IMR-90 (cell line): ENCODE measurements at regions not wholly inside any gene's neighbourhood (a gene's known extent, or its start where the extent isn't known, plus 50 kb on each side); places are given as distances from the start of the nearest gene placed in this dataset.

Experiments
- ATAC-seq: fragments of 200-7000 bp; cut with Tn5 transposase; 2 replicates; pipeline ENCODE4 v1.9.1; 2020; ENCODE audit warnings: low read depth, mild to moderate bottlenecking, moderate library complexity
- BruUV-seq: library from RNA; stranded (reverse); fragments of 400-500 nt; replicated peaks from 2 replicates; lab custom pipeline; 2021; lab: Mats Ljungman, UMichigan
- CTCF ChIA-PET: fragments of 300-600 bp; formaldehyde crosslinking; extraction: SDS; loops from one replicate; lab custom pipeline; 2021; ENCODE audit warnings: antibody characterized with exemption; lab: Yijun Ruan, JAX
- POLR2A ChIA-PET: fragments of 300-600 bp; sonication (Branson Sonifier 250); formaldehyde crosslinking; loops from one replicate; lab custom pipeline; 2022; ENCODE audit warnings: antibody characterized with exemption; ENCODE audit not compliant: unreplicated experiment; lab: Charles Lee
- DNase-seq: peaks from one replicate; pipeline ENCODE4 v3.0.0; 2013
- H2AFZ ChIP-seq: replicated peaks from 2 replicates; pipeline ENCODE3; 2013; ENCODE audit warnings: low read length, mild to moderate bottlenecking; ENCODE audit not compliant: poor library complexity
- H2AK5ac ChIP-seq: 2 replicates; pipeline ENCODE4 v1.6.1; 2013; ENCODE audit warnings: low read depth, low read length, inconsistent platforms
- H2AK9ac ChIP-seq: replicated peaks from 2 replicates; pipeline ENCODE3; 2013; ENCODE audit warnings: mild to moderate bottlenecking, low read depth, low read length, moderate library complexity; ENCODE audit not compliant: poor library complexity
- H2BK120ac ChIP-seq: 2 replicates; pipeline ENCODE4 v1.6.1; 2013; ENCODE audit warnings: low read depth, low read length, inconsistent platforms
- H2BK15ac ChIP-seq: 3 replicates; pipeline ENCODE4 v1.6.1; 2013; ENCODE audit warnings: low read depth, low read length, inconsistent platforms
- H2BK20ac ChIP-seq: 2 replicates; pipeline ENCODE4 v1.6.1; 2013; ENCODE audit warnings: low read depth, mild to moderate bottlenecking, inconsistent platforms, low read length, moderate library complexity
- H2BK5ac ChIP-seq: 2 replicates; pipeline ENCODE4 v1.6.1; 2013; ENCODE audit warnings: mild to moderate bottlenecking, low read depth, low read length, inconsistent platforms; ENCODE audit not compliant: poor library complexity, severe bottlenecking
- H3K14ac ChIP-seq: replicated peaks from 2 replicates; pipeline ENCODE4 v1.6.1; 2013; ENCODE audit warnings: low read depth, low read length, inconsistent platforms
- H3K18ac ChIP-seq: 2 replicates; pipeline ENCODE4 v1.6.1; 2013; ENCODE audit warnings: low read depth, low read length, control low read depth
- H3K23ac ChIP-seq: 2 replicates; pipeline ENCODE4 v1.6.1; 2013; ENCODE audit warnings: low read depth, low read length, inconsistent platforms
- H3K27ac ChIP-seq: 2 replicates; pipeline ENCODE4 v1.5.1; 2013; ENCODE audit warnings: mild to moderate bottlenecking, control low read depth, low read length; ENCODE audit not compliant: insufficient read depth
- H3K27me3 ChIP-seq: 2 replicates; pipeline ENCODE4 v1.6.1; 2013; ENCODE audit warnings: low read length; ENCODE audit not compliant: control insufficient read depth, insufficient read depth
- H3K36me3 ChIP-seq: 2 replicates; pipeline ENCODE4 v1.6.1; 2013; ENCODE audit warnings: low read length, mixed read lengths; ENCODE audit not compliant: control insufficient read depth, insufficient read depth
- H3K4ac ChIP-seq: 2 replicates; pipeline ENCODE4 v1.6.1; 2013; ENCODE audit warnings: low read depth, low read length, inconsistent platforms
- H3K4me1 ChIP-seq: 2 replicates; pipeline ENCODE4 v1.6.1; 2013; ENCODE audit warnings: low read length, mixed read lengths; ENCODE audit not compliant: control insufficient read depth, insufficient read depth
- H3K4me2 ChIP-seq: 2 replicates; pipeline ENCODE4 v1.6.1; 2013; ENCODE audit warnings: low read depth, mild to moderate bottlenecking, control low read depth, low read length, moderate library complexity
- H3K4me3 ChIP-seq: 2 replicates; pipeline ENCODE4 v1.5.1; 2013; ENCODE audit warnings: low read depth, mild to moderate bottlenecking, control low read depth, low read length, moderate library complexity; ENCODE audit not compliant: insufficient read depth
- H3K56ac ChIP-seq: 2 replicates; pipeline ENCODE4 v1.6.1; 2013; ENCODE audit warnings: low read length, inconsistent platforms; ENCODE audit not compliant: insufficient read depth; ENCODE audit errors: extremely low read depth
- H3K79me1 ChIP-seq, 2 experiments: 2 replicates each; pipeline ENCODE4 v1.6.1; 2013; ENCODE audit warnings: low read length in 2 of 2, inconsistent platforms in 1 of 2, low read depth in 1 of 2
- H3K9ac ChIP-seq: 2 replicates; pipeline ENCODE4 v1.6.1; 2013; ENCODE audit warnings: low read depth, low read length, control low read depth
- H3K9me1 ChIP-seq: 2 replicates; pipeline ENCODE4 v1.6.1; 2013; ENCODE audit warnings: low read length, inconsistent platforms; ENCODE audit not compliant: insufficient read depth
- H3K9me3 ChIP-seq: 2 replicates; pipeline ENCODE4 v1.6.1; 2013; ENCODE audit warnings: low read length; ENCODE audit not compliant: control insufficient read depth, insufficient read depth
- H4K20me1 ChIP-seq: 2 replicates; pipeline ENCODE4 v1.6.1; 2013; ENCODE audit warnings: low read length, inconsistent platforms; ENCODE audit not compliant: insufficient read depth
- H4K5ac ChIP-seq: 2 replicates; pipeline ENCODE4 v1.6.1; 2013; ENCODE audit warnings: mild to moderate bottlenecking, low read depth, low read length, control low read depth
- H4K8ac ChIP-seq, 2 experiments: 2 replicates each; pipeline ENCODE4 v1.6.1; 2013; ENCODE audit warnings: low read depth in 2 of 2, low read length in 2 of 2, control low read depth in 1 of 2, inconsistent platforms in 1 of 2
- H4K91ac ChIP-seq: 2 replicates; pipeline ENCODE4 v1.6.1; 2013; ENCODE audit warnings: low read depth, low read length, inconsistent platforms; ENCODE audit not compliant: insufficient read depth
- BHLHE40 ChIP-seq: fragments of 150-350 bp; IDR thresholded peaks from 2 replicates; pipeline ENCODE4 v1.6.1; 2016; ENCODE audit warnings: mild to moderate bottlenecking, low read depth, low read length
- CEBPB ChIP-seq: IDR thresholded peaks from 2 replicates; pipeline ENCODE4 v1.6.1; 2012; ENCODE audit warnings: low read depth, low read length, improper control_type of control experiment
- CHD1 ChIP-seq: IDR thresholded peaks from 2 replicates; pipeline ENCODE4 v1.6.1; 2012; ENCODE audit warnings: low read depth, low read length, improper control_type of control experiment
- ELK1 ChIP-seq: fragments of 150-350 bp; IDR thresholded peaks from 2 replicates; pipeline ENCODE4 v1.6.1; 2016; ENCODE audit warnings: low read depth, mild to moderate bottlenecking, low read length, moderate library complexity, borderline replicate concordance
- FOS ChIP-seq: fragments of 150-350 bp; IDR thresholded peaks from 2 replicates; pipeline ENCODE4 v1.6.1; 2016; ENCODE audit warnings: low read depth, low read length
- MAFK ChIP-seq: IDR thresholded peaks from 2 replicates; pipeline ENCODE4 v1.6.1; 2012; ENCODE audit warnings: low read depth, low read length, improper control_type of control experiment
- MAZ ChIP-seq: IDR thresholded peaks from 2 replicates; pipeline ENCODE4 v1.6.1; 2012; ENCODE audit warnings: low read depth, mild to moderate bottlenecking, low read length, improper control_type of control experiment, moderate library complexity, borderline replicate concordance
- MXI1 ChIP-seq: IDR thresholded peaks from 2 replicates; pipeline ENCODE4 v1.6.1; 2012; ENCODE audit warnings: low read depth, mild to moderate bottlenecking, low read length, moderate library complexity, borderline replicate concordance
- NFE2L2 ChIP-seq: fragments of 150-350 bp; IDR thresholded peaks from 2 replicates; pipeline ENCODE4 v1.6.1; 2016; ENCODE audit warnings: low read depth, mild to moderate bottlenecking, low read length
- POLR2A ChIP-seq: IDR thresholded peaks from 2 replicates; pipeline ENCODE4 v1.6.1; 2012; ENCODE audit warnings: mild to moderate bottlenecking, low read depth, low read length
- RAD21 ChIP-seq: IDR thresholded peaks from 2 replicates; pipeline ENCODE4 v1.6.1; 2012; ENCODE audit warnings: low read length, improper control_type of control experiment
- RCOR1 ChIP-seq: IDR thresholded peaks from 2 replicates; pipeline ENCODE4 v1.6.1; 2012; ENCODE audit warnings: mild to moderate bottlenecking, low read length, improper control_type of control experiment; ENCODE audit not compliant: insufficient replicate concordance
- RFX5 ChIP-seq: IDR thresholded peaks from 2 replicates; pipeline ENCODE4 v1.8.0; 2012; ENCODE audit warnings: low read depth, mild to moderate bottlenecking, low read length, moderate library complexity
- SMC3 ChIP-seq: fragments of 150-350 bp; IDR thresholded peaks from 2 replicates; pipeline ENCODE4 v1.6.1; 2016; ENCODE audit warnings: low read depth, mild to moderate bottlenecking, antibody characterized with exemption, low read length, moderate library complexity
- WGBS, 2 experiments: methylation state at CpG; one replicate each; pipeline versions ENCODE4 v1.1.5 to v1.1.7; 2013; ENCODE audit warnings: missing lambda C conversion rate in 2 of 2; ENCODE audit not compliant: insufficient read length in 1 of 2; ENCODE audit errors: extremely low coverage in 2 of 2; 5-methylcytosine and 5-hydroxymethylcytosine counted together
- dilution Hi-C: fragments of 300-500 bp; cut with HindIII; formaldehyde crosslinking; loops from one replicate; pipeline ENCODE4 v1.14.3; 2018; ENCODE audit warnings: low sequenced_read_pairs; ENCODE audit not compliant: unreplicated experiment
- in situ Hi-C: fragments of 300-500 bp; cut with MboI; formaldehyde crosslinking; loops from 3 replicates; pipeline ENCODE4 v1.14.3; 2019; ENCODE audit warnings: low sequenced_read_pairs, inconsistent platforms, mixed read lengths
- intact Hi-C: fragments of 100-400 bp; cut with micrococcal nuclease; formaldehyde crosslinking; loops from 2 replicates; pipeline ENCODE4 v1.10.0; 2022
- TF ChIP-seq, protein P1 (sequence below): fragments of 150-350 bp; IDR thresholded peaks from 2 replicates; pipeline ENCODE4 v1.6.1; 2017; ENCODE audit warnings: mild to moderate bottlenecking, antibody characterized with exemption, low read length, low read depth
- TF ChIP-seq, protein P2 (sequence below): conservative IDR thresholded peaks from 2 replicates; pipeline ENCODE4 v1.5.1; 2012; ENCODE audit warnings: mild to moderate bottlenecking, low read depth, low read length, improper control_type of control experiment

- no TSS peak for BruUV-seq
- POLR2A ChIA-PET = no interaction called here
- in situ Hi-C loops = no loop called here
- no peak overlapping the region for H2BK5ac ChIP-seq
- no peaks in the 10 kb centered on the region for H3K9me3 ChIP-seq
- no peak overlapping the region; the same call in 1 of the 2 replicates for H3K14ac ChIP-seq
- no peak overlapping the region for H4K5ac ChIP-seq
- no peaks in the 10 kb centered on the region for H4K20me1 ChIP-seq
- H4K91ac ChIP-seq = no peak overlapping the region
- intact Hi-C loops = no loop called here
- no peak overlapping the region for H2AK9ac ChIP-seq
- H3K79me1 ChIP-seq = no peaks in the 10 kb centered on the region
- DNase-seq = peak; percentile 11
- H3K36me3 ChIP-seq = no peaks in the 10 kb centered on the region
- H2BK15ac ChIP-seq = no peak overlapping the region
- no peak overlapping the region for H3K4ac ChIP-seq
- H3K4me2 ChIP-seq = no peak overlapping the region
- H3K4me1 ChIP-seq = no peaks in the 10 kb centered on the region
- no peak overlapping the region for H2AK5ac ChIP-seq
- no peak overlapping the region for H3K23ac ChIP-seq
- H3K18ac ChIP-seq = no peak overlapping the region
- no peak overlapping the region for H3K4me3 ChIP-seq
- ATAC-seq = no peak
- H3K27me3 ChIP-seq = peaks cover 1% of the 10 kb centered on the region; the same call in 1 of the 2 replicates
- no peak overlapping the region for H2AFZ ChIP-seq
- H3K56ac ChIP-seq = no peak overlapping the region
- no peak overlapping the region for H3K9ac ChIP-seq
- CTCF ChIA-PET = no interaction called here
- H3K9me1 ChIP-seq = no peaks in the 10 kb centered on the region
- H2BK20ac ChIP-seq = peak overlapping the region; percentile 5
- dilution Hi-C loops = no loop called here
- H2BK120ac ChIP-seq = peak overlapping the region; percentile 37; the same call in 1 of the 2 replicates
- H3K27ac ChIP-seq = no peak overlapping the region
- WGBS, 2 experiments = 50% methylated on average over 2 of the region's 5 CpGs; no CpG with 5 or more reads in 1 of the 2 experiments
- no peak for TF ChIP-seq CHD1
- no peak for TF ChIP-seq MAFK
- no peak for TF ChIP-seq NFE2L2
- no peak for TF ChIP-seq RFX5
- TF ChIP-seq, protein P1, sequence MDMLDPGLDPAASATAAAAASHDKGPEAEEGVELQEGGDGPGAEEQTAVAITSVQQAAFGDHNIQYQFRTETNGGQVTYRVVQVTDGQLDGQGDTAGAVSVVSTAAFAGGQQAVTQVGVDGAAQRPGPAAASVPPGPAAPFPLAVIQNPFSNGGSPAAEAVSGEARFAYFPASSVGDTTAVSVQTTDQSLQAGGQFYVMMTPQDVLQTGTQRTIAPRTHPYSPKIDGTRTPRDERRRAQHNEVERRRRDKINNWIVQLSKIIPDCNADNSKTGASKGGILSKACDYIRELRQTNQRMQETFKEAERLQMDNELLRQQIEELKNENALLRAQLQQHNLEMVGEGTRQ = no peak
- TF ChIP-seq RAD21 = no peak
- no peak for TF ChIP-seq MAZ
- TF ChIP-seq, protein P2, sequence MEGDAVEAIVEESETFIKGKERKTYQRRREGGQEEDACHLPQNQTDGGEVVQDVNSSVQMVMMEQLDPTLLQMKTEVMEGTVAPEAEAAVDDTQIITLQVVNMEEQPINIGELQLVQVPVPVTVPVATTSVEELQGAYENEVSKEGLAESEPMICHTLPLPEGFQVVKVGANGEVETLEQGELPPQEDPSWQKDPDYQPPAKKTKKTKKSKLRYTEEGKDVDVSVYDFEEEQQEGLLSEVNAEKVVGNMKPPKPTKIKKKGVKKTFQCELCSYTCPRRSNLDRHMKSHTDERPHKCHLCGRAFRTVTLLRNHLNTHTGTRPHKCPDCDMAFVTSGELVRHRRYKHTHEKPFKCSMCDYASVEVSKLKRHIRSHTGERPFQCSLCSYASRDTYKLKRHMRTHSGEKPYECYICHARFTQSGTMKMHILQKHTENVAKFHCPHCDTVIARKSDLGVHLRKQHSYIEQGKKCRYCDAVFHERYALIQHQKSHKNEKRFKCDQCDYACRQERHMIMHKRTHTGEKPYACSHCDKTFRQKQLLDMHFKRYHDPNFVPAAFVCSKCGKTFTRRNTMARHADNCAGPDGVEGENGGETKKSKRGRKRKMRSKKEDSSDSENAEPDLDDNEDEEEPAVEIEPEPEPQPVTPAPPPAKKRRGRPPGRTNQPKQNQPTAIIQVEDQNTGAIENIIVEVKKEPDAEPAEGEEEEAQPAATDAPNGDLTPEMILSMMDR = no peak
- no peak for TF ChIP-seq MXI1
- no peak for TF ChIP-seq BHLHE40
- no peak for TF ChIP-seq ELK1
- TF ChIP-seq FOS = no peak
- TF ChIP-seq POLR2A = no peak
- no peak for TF ChIP-seq RCOR1
- no peak for TF ChIP-seq CEBPB
- TF ChIP-seq SMC3 = no peak
- no peak overlapping the region for H4K8ac ChIP-seq
Measured at GRCh38 chr9:3768712-3769457, 243.1 kb upstream of the RFX3 start.
